ENCODE measurements at regions not wholly inside any gene's neighbourhood (a gene's known extent, or its start where the extent isn't known, plus 50 kb on each side); places are given as distances from the start of the nearest gene placed in this dataset.

DNA sequence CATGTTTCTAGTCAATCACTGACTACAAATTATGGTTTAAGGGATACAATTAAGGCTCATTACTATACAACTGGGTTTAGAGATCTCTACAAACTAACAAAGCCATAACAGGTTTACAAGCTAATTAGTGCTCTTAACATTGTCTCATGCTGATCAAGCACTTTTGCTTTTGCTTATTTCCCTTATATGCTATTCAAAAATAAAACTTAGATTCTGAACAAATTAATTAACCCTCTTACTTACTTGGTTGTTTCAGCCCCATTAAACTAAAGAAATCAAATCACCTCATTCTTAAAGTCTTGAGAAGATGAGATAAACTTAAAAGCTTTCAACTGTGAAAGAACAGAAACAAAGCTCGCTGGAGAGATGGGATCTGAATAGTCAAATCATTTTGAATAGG is 2024.5 kb upstream of the ADGRL3 start:
- no peak for TF ChIP-seq POLR2A (IDR thresholded peaks at IDR 0.05)
- TF ChIP-seq, protein P1, sequence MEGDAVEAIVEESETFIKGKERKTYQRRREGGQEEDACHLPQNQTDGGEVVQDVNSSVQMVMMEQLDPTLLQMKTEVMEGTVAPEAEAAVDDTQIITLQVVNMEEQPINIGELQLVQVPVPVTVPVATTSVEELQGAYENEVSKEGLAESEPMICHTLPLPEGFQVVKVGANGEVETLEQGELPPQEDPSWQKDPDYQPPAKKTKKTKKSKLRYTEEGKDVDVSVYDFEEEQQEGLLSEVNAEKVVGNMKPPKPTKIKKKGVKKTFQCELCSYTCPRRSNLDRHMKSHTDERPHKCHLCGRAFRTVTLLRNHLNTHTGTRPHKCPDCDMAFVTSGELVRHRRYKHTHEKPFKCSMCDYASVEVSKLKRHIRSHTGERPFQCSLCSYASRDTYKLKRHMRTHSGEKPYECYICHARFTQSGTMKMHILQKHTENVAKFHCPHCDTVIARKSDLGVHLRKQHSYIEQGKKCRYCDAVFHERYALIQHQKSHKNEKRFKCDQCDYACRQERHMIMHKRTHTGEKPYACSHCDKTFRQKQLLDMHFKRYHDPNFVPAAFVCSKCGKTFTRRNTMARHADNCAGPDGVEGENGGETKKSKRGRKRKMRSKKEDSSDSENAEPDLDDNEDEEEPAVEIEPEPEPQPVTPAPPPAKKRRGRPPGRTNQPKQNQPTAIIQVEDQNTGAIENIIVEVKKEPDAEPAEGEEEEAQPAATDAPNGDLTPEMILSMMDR (IDR thresholded peaks at IDR 0.05): no peak
- Histone ChIP-seq H3K36me3 (no peaks in the 10 kb centered on the region), H3K9me3 (peaks cover 0 to 4% (median 0%) of the 10 kb centered on the region in 3 donors), H3K4me3 (no peak overlapping the region), H3K27me3 (no peaks in the 10 kb centered on the region), H3K27ac (no peak overlapping the region), H3K4me1 (no peaks in the 10 kb centered on the region)
- WGBS, 2 donors: 48 to 67% methylated on average over 1 of the region's 1 CpG
- no peak for DNase-seq
- intact Hi-C loops (cut with DNase I): no loop called here

DNA sequence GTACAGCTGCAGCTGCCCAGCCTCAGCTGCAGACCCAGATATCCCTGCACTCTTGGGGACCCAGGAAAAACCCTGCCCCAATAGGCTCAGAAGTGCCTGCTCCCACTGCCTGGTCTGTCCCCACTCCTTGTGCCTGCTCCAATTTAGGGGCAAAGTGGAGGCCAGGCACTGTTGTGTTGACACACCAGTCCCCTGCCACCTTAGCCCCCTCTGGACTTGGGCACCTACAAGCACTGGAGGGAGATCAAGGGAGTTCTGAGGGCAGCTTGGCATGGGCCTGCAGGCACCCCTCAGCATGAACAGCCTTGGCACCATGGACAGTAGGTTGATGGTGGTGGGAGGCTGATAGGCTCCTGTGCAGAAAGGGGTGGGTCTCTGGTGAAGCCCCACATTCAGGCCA is 2020.8 kb upstream of the ADGRL3 start:
- Histone ChIP-seq H3K27ac (no peak overlapping the region), H3K9me3 (peaks cover 0 to 4% (median 0%) of the 10 kb centered on the region in 3 donors), H3K27me3 (no peaks in the 10 kb centered on the region), H3K36me3 (no peaks in the 10 kb centered on the region), H3K4me3 (no peak overlapping the region), H3K4me1 (no peaks in the 10 kb centered on the region)
- intact Hi-C loops (cut with DNase I): no loop called here
- TF ChIP-seq, protein P1 (IDR thresholded peaks at IDR 0.05): no peak
- TF ChIP-seq POLR2A (IDR thresholded peaks at IDR 0.05): no peak
- DNase-seq: no peak

DNA sequence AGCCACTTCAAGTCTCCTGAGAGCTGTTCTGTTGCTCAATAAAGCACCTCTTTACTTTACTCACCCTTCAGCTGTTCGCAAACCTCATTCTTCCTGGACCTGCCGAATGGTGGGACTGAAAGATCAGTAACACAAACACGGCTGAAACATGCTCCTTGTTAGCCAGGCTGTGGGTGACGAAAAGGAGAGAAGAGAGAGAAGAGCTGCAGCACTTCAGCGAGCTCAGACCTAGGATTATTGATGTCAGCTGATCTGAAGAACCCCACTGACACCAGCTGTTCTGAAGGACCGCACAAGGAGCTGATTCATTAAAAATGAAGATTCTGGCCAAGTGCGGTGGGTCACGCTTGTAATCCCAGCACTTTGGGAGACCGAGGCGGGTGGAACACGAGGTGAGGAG is 2020.0 kb upstream of the ADGRL3 start:
- 70 to 76% methylated on average over 9 to 11 of the region's 11 CpGs for WGBS, 2 donors
- Histone ChIP-seq H3K36me3 (no peaks in the 10 kb centered on the region), H3K27ac (no peak overlapping the region), H3K9me3 (peaks cover 0 to 4% (median 0%) of the 10 kb centered on the region in 3 donors), H3K4me3 (no peak overlapping the region), H3K4me1 (no peaks in the 10 kb centered on the region), H3K27me3 (no peaks in the 10 kb centered on the region)
- intact Hi-C loops (cut with DNase I): no loop called here
- DNase-seq: no peak
- TF ChIP-seq, protein P1 (IDR thresholded peaks at IDR 0.05): no peak
- no peak for TF ChIP-seq POLR2A (IDR thresholded peaks at IDR 0.05)

DNA sequence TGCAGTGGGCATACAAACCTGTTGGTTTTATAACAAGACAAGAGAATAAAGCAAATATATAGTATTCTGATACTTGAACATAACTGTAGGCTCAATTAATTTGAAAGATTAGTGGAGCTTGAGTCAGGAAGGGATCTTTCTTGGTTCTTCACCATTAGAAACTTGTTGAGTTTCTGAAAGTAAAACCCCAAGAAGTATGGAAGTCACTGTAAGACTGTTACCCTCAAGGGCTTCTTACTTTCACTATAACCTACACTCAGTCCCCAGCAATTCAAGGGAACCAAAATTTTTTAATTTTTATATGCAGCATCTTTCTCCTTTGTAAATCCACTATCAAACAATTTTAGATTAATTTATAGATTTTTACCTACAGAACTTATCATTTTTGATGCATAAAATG is 2019.2 kb upstream of the ADGRL3 start:
- intact Hi-C loops (cut with DNase I): no loop called here
- no peak overlapping the region for H3K27ac ChIP-seq
- no peak overlapping the region for H3K4me3 ChIP-seq
- H3K36me3 ChIP-seq: no peaks in the 10 kb centered on the region
- no peak for DNase-seq
- no peak for TF ChIP-seq POLR2A (IDR thresholded peaks at IDR 0.05)
- TF ChIP-seq, protein P1 (IDR thresholded peaks at IDR 0.05): no peak
- H3K9me3 ChIP-seq: peaks cover 0 to 4% (median 0%) of the 10 kb centered on the region in 3 donors
- no peaks in the 10 kb centered on the region for H3K27me3 ChIP-seq
- no peaks in the 10 kb centered on the region for H3K4me1 ChIP-seq

DNA sequence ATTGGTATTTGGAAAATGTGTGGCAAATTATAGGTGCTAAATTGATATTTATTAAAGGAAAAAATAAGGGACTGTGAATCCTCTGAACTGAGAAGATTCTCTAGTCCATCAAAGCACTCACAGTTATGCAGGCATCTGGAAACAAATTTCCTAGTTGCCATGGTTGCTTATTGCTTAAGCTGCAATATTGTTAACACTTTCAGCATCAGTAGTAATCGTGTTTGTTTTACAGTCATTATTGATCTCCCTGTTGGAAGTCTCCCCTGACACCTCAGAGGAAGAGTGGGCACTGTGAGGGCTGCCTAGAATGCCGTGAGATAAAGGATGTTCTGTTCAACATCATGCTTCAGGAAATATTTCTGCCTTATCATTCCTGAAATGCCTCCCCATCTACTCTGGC is 2004.3 kb upstream of the ADGRL3 start:
- Histone ChIP-seq H3K4me1 (no peaks in the 10 kb centered on the region), H3K27me3 (no peaks in the 10 kb centered on the region), H3K36me3 (no peaks in the 10 kb centered on the region), H3K9me3 (no peaks in the 10 kb centered on the region), H3K27ac (no peak overlapping the region), H3K4me3 (no peak overlapping the region)
- 23 to 49% methylated on average over 2 of the region's 2 CpGs for WGBS, 2 donors
- no peak for TF ChIP-seq POLR2A (IDR thresholded peaks at IDR 0.05)
- TF ChIP-seq, protein P1 (IDR thresholded peaks at IDR 0.05): no peak
- DNase-seq: no peak
- intact Hi-C loops (cut with DNase I): no loop called here
